ENCODE measurements at regions not wholly inside any gene's neighbourhood (a gene's known extent, or its start where the extent isn't known, plus 50 kb on each side); places are given as distances from the start of the nearest gene placed in this dataset.

- H3K4me3 Mint-ChIP-seq = no peak overlapping the region
- H3K27ac Mint-ChIP-seq = no peak overlapping the region
- no peaks in the 10 kb centered on the region for H3K36me3 Mint-ChIP-seq
- DNase-seq (no peak), ATAC-seq (replicated peaks) (no peak)
- no peaks in the 10 kb centered on the region for H3K9me3 Mint-ChIP-seq
- peaks cover 0 to 4% of the 10 kb centered on the region in 2 donors for H3K27me3 Mint-ChIP-seq
- no peaks in the 10 kb centered on the region for H3K4me1 Mint-ChIP-seq
Measured at GRCh38 chr3:159632851-159633250, 355.8 kb upstream of the IL12A start.

GRCh38 chr3:159634483-159634882, 354.2 kb upstream of the IL12A start:
- Mint-ChIP-seq H3K27me3 (no peaks in the 10 kb centered on the region), H3K27ac (no peak overlapping the region), H3K9me3 (no peaks in the 10 kb centered on the region), H3K4me3 (no peak overlapping the region), H3K4me1 (no peaks in the 10 kb centered on the region), H3K36me3 (no peaks in the 10 kb centered on the region)
- DNase-seq (no peak), ATAC-seq (replicated peaks) (no peak)

GRCh38 chr3:159635047-159635641, 353.5 kb upstream of the IL12A start:
- Mint-ChIP-seq H3K4me1 (no peaks in the 10 kb centered on the region), H3K4me3 (no peak overlapping the region), H3K9me3 (no peaks in the 10 kb centered on the region), H3K36me3 (no peaks in the 10 kb centered on the region), H3K27me3 (no peaks in the 10 kb centered on the region), H3K27ac (no peak overlapping the region)
- ATAC-seq (replicated peaks) (no peak), DNase-seq (no peak)

- H3K4me3 Mint-ChIP-seq = no peak overlapping the region
- no peak for ATAC-seq (replicated peaks)
- no peak for DNase-seq
- H3K9me3 Mint-ChIP-seq = no peaks in the 10 kb centered on the region
- H3K36me3 Mint-ChIP-seq = no peaks in the 10 kb centered on the region
- no peaks in the 10 kb centered on the region for H3K27me3 Mint-ChIP-seq
- no peak overlapping the region for H3K27ac Mint-ChIP-seq
- no peaks in the 10 kb centered on the region for H3K4me1 Mint-ChIP-seq
Measured at GRCh38 chr3:159637883-159638542, 350.6 kb upstream of the IL12A start.

GRCh38 chr3:159640225-159640624, 348.4 kb upstream of the IL12A start:
- Mint-ChIP-seq H3K4me1 (no peaks in the 10 kb centered on the region), H3K27me3 (no peaks in the 10 kb centered on the region), H3K9me3 (no peaks in the 10 kb centered on the region), H3K36me3 (no peaks in the 10 kb centered on the region), H3K27ac (no peak overlapping the region), H3K4me3 (no peak overlapping the region)
- DNase-seq (no peak), ATAC-seq (replicated peaks) (no peak)

GRCh38 chr3:159643406-159643805, 345.2 kb upstream of the IL12A start:
- no peaks in the 10 kb centered on the region for H3K27me3 Mint-ChIP-seq
- ATAC-seq (replicated peaks) (no peak), DNase-seq (no peak)
- no peak overlapping the region for H3K4me3 Mint-ChIP-seq
- H3K27ac Mint-ChIP-seq = no peak overlapping the region
- H3K9me3 Mint-ChIP-seq = no peaks in the 10 kb centered on the region
- no peaks in the 10 kb centered on the region for H3K4me1 Mint-ChIP-seq
- H3K36me3 Mint-ChIP-seq = no peaks in the 10 kb centered on the region

GRCh38 chr3:159645874-159646273, 342.8 kb upstream of the IL12A start:
- Mint-ChIP-seq H3K27ac (no peak overlapping the region), H3K36me3 (no peaks in the 10 kb centered on the region), H3K4me1 (no peaks in the 10 kb centered on the region), H3K27me3 (no peaks in the 10 kb centered on the region), H3K9me3 (peaks cover 0 to 2% of the 10 kb centered on the region in 2 donors), H3K4me3 (no peak overlapping the region)
- ATAC-seq (replicated peaks) (no peak), DNase-seq (no peak)

GRCh38 chr3:159649951-159650350, 338.7 kb upstream of the IL12A start:
- H3K4me3 Mint-ChIP-seq = no peak overlapping the region
- no peak for DNase-seq
- H3K27me3 Mint-ChIP-seq = no peaks in the 10 kb centered on the region
- H3K9me3 Mint-ChIP-seq = peaks cover 2 to 5% of the 10 kb centered on the region in 2 donors
- no peaks in the 10 kb centered on the region for H3K36me3 Mint-ChIP-seq
- no peak overlapping the region for H3K27ac Mint-ChIP-seq
- ATAC-seq (replicated peaks) = no peak
- H3K4me1 Mint-ChIP-seq = no peaks in the 10 kb centered on the region

GRCh38 chr3:159650726-159651125, 337.9 kb upstream of the IL12A start:
- no peaks in the 10 kb centered on the region for H3K36me3 Mint-ChIP-seq
- DNase-seq = no peak
- no peak overlapping the region for H3K4me3 Mint-ChIP-seq
- peaks cover 2 to 5% of the 10 kb centered on the region in 2 donors for H3K9me3 Mint-ChIP-seq
- H3K4me1 Mint-ChIP-seq = no peaks in the 10 kb centered on the region
- H3K27ac Mint-ChIP-seq = no peak overlapping the region
- no peak for ATAC-seq (replicated peaks)
- no peaks in the 10 kb centered on the region for H3K27me3 Mint-ChIP-seq

GRCh38 chr3:159652452-159652851, 336.2 kb upstream of the IL12A start:
- Mint-ChIP-seq H3K4me1 (no peaks in the 10 kb centered on the region), H3K9me3 (peaks cover 2 to 5% of the 10 kb centered on the region in 2 donors), H3K27me3 (no peaks in the 10 kb centered on the region), H3K36me3 (no peaks in the 10 kb centered on the region), H3K27ac (no peak overlapping the region), H3K4me3 (no peak overlapping the region)
- DNase-seq (no peak), ATAC-seq (replicated peaks) (no peak)

- Mint-ChIP-seq H3K4me1 (no peaks in the 10 kb centered on the region), H3K27ac (no peak overlapping the region), H3K9me3 (peaks cover 0 to 5% of the 10 kb centered on the region in 2 donors), H3K36me3 (no peaks in the 10 kb centered on the region), H3K27me3 (no peaks in the 10 kb centered on the region), H3K4me3 (no peak overlapping the region)
- DNase-seq = no peak
- ATAC-seq (replicated peaks) = no peak
Measured at GRCh38 chr3:159654183-159655134, 334.2 kb upstream of the IL12A start.

- DNase-seq = no peak
- Mint-ChIP-seq H3K27me3 (no peaks in the 10 kb centered on the region), H3K36me3 (no peaks in the 10 kb centered on the region), H3K4me3 (no peak overlapping the region), H3K4me1 (no peaks in the 10 kb centered on the region), H3K27ac (no peak overlapping the region), H3K9me3 (peaks cover 0 to 5% of the 10 kb centered on the region in 2 donors)
- ATAC-seq (replicated peaks) = no peak
Measured at GRCh38 chr3:159655202-159655601, 333.4 kb upstream of the IL12A start.

- ATAC-seq (replicated peaks) = no peak
- H3K4me1 Mint-ChIP-seq = no peaks in the 10 kb centered on the region
- no peak overlapping the region for H3K4me3 Mint-ChIP-seq
- H3K36me3 Mint-ChIP-seq = no peaks in the 10 kb centered on the region
- no peaks in the 10 kb centered on the region for H3K27me3 Mint-ChIP-seq
- no peak overlapping the region for H3K27ac Mint-ChIP-seq
- no peak for DNase-seq
- peaks cover 5 to 10% of the 10 kb centered on the region in 2 donors for H3K9me3 Mint-ChIP-seq
Measured at GRCh38 chr3:159657176-159657575, 331.5 kb upstream of the IL12A start.

GRCh38 chr3:159657629-159658028, 331.0 kb upstream of the IL12A start:
- ATAC-seq (replicated peaks) (no peak), DNase-seq (no peak)
- H3K9me3 Mint-ChIP-seq = peaks cover 7 to 8% of the 10 kb centered on the region in 2 donors
- H3K36me3 Mint-ChIP-seq = no peaks in the 10 kb centered on the region
- H3K4me3 Mint-ChIP-seq = no peak overlapping the region
- no peak overlapping the region for H3K27ac Mint-ChIP-seq
- no peaks in the 10 kb centered on the region for H3K27me3 Mint-ChIP-seq
- no peaks in the 10 kb centered on the region for H3K4me1 Mint-ChIP-seq

- Mint-ChIP-seq H3K9me3 (peaks cover 7 to 9% of the 10 kb centered on the region in 2 donors), H3K4me1 (no peaks in the 10 kb centered on the region), H3K4me3 (no peak overlapping the region), H3K36me3 (no peaks in the 10 kb centered on the region), H3K27ac (no peak overlapping the region), H3K27me3 (no peaks in the 10 kb centered on the region)
- no peak for ATAC-seq (replicated peaks)
- DNase-seq = no peak
Measured at GRCh38 chr3:159660326-159660725, 328.3 kb upstream of the IL12A start.

All from stimulated activated naive B cell treated with anti-CD40 and anti-IgM and Interleukin-4, amounts not matched to agents 10 μg/mL and 1 μg/mL and 100 μg/mL, for 72 hours (primary cell).